ENCODE measurements at regions not wholly inside any gene's neighbourhood (a gene's known extent, or its start where the extent isn't known, plus 50 kb on each side); places are given as distances from the start of the nearest gene placed in this dataset.

- DNase-seq (ENCODE audit: low read depth in 2 of 3, low spot score in 1 of 3): no peak
Measured at GRCh38 chr15:31241888-31242522, 84.6 kb upstream of the KLF13 start.

DNA sequence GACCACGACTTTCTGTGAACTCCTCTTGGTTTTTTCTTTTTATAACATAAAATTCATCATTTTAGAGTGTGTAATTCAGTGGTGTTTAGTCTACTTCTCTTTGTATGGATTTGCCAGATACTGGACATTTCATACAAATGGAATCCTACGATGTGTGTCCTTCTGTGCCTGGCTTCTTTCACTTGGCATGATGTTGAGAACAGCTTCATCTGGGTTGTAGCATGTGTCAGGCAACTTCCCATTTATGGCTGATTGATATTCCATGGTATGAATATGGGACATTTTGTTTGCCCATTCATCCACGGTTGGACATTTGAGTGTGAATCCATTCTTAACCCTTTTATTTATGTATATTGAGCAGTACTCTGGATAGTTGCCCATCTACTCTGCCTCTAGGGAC is 82.7 kb upstream of the KLF13 start:
- DNase-seq (ENCODE audit: low read depth in 2 of 3, low spot score in 1 of 3): no peak

DNA sequence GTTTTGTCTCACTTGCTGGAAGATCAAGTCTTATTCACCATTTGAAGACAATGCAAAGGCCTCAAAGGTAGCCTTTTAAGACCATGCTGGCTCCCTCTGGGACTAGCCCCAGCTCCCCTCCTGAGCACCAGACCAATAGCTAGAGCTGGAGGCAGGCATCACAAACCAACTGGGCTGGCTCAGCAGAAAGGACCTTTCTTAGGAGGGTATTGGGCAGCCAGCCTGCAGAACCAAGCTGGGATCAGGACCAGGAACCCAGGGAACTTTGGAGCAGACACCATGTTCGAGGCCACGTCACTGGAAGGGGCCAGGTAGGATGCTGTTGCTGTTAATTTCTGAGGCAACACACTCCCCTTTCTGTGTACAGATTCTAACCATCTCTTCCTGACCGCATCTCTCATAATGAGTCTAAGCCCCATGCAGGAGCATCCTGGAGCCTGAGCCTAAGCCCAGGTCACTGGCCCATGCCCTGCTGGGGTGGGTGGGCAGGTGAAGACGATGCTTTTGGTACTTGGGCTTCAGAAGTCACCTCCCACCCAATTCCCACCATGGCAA is 81.4 kb upstream of the KLF13 start:
- no peak for DNase-seq (ENCODE audit: low read depth in 2 of 3, low spot score in 1 of 3)

DNA sequence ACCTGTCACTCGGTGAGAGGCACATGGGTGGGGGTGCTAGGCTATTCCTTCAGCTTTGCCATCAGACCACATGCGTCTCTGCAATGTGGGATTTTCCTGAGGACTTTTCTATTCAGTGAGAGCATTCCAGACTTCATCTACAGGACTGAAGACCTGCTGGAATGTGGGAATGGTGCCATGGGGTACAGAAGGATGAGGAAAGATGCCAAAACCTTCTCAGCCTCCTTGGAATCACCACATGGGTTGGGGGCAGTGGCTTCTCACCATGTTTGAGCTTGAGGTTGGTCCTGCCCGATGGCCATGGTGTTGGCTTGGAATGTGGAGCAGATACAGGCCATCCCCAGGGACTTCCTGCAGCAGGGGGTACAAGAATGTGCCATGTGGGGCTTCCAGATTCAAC is 80.9 kb upstream of the KLF13 start:
- no peak for DNase-seq (ENCODE audit: low read depth in 2 of 3, low spot score in 1 of 3)

DNA sequence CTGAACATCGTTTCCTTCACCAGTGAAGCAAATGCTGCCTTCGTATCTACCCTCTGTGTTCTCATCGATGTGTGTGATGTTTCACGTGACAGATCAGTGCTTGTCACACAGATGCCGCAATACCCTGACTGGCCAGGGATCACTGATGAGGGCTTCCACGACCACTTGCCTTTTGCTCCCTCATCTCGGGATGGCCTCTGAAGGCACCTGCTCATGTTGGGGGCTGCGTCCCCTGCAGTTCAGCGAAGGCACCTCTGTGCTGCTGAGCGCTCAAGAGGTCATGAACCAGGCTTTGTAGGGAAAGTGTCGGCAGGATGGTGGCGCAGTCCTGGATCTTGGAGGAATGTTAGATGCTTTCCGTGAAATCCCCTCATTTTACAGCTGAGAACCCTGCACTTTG is 79.2 kb upstream of the KLF13 start:
- no peak for DNase-seq (ENCODE audit: low read depth in 2 of 3, low spot score in 1 of 3)

DNA sequence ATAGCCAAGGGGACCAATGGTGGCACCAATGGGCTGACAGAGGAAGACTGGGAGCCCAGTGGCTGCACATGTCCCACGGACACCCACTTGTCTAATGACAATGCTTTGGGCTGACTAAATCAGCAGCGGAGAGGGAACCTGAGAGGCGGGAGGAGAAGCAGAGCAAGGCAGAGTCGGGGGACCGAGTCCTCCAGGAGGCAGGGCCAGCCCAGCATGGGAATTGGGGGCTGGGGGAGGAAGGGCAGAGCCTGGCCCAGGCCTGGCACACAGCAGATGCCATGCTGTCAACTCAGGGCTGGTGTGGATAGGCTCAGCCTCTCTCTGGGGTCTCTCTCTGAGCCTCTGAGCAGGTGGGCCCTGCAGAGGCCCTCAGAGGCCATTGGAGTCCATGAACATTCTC is 78.4 kb upstream of the KLF13 start:
- no peak for DNase-seq (ENCODE audit: low read depth in 2 of 3, low spot score in 1 of 3)

GRCh38 chr15:31248951-31249350 is 77.7 kb upstream of the KLF13 start:
- DNase-seq (ENCODE audit: low read depth in 2 of 3, low spot score in 1 of 3): no peak

- no peak for DNase-seq (ENCODE audit: low read depth in 2 of 3, low spot score in 1 of 3)
Measured at GRCh38 chr15:31250033-31250432, 76.6 kb upstream of the KLF13 start.

DNA sequence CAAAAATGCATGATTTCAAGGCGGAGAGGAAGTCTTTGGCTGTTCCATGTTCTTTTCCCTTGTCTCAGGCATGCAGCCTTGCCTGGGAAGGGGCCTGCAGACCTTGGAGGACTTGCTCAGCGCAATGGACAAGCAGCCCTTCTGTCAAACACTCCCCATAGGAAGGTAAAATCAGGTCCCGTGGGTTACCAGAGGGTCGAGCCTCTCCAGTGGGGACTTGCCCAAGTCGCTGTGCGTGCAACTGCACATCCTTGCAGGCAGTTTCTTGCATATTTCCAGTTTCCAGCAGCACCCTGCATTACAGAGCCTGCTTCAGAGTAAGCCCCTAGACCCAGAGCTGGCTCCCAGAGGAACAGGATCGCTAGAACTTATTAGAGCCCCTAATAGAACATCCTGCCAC is 75.5 kb upstream of the KLF13 start:
- DNase-seq (ENCODE audit: low read depth in 2 of 3, low spot score in 1 of 3): no peak

- no peak for DNase-seq (ENCODE audit: low read depth in 2 of 3, low spot score in 1 of 3)
Measured at GRCh38 chr15:31252171-31252785, 74.4 kb upstream of the KLF13 start.

GRCh38 chr15:31254431-31255175 is 72.0 kb upstream of the KLF13 start:
- DNase-seq (ENCODE audit: low read depth in 2 of 3, low spot score in 1 of 3): no peak

- no peak for DNase-seq (ENCODE audit: low read depth in 2 of 3, low spot score in 1 of 3)
Measured at GRCh38 chr15:31255176-31255510, 71.5 kb upstream of the KLF13 start.

- DNase-seq (ENCODE audit: low read depth in 2 of 3, low spot score in 1 of 3): no peak
Measured at GRCh38 chr15:31255732-31256377, 70.8 kb upstream of the KLF13 start.

DNA sequence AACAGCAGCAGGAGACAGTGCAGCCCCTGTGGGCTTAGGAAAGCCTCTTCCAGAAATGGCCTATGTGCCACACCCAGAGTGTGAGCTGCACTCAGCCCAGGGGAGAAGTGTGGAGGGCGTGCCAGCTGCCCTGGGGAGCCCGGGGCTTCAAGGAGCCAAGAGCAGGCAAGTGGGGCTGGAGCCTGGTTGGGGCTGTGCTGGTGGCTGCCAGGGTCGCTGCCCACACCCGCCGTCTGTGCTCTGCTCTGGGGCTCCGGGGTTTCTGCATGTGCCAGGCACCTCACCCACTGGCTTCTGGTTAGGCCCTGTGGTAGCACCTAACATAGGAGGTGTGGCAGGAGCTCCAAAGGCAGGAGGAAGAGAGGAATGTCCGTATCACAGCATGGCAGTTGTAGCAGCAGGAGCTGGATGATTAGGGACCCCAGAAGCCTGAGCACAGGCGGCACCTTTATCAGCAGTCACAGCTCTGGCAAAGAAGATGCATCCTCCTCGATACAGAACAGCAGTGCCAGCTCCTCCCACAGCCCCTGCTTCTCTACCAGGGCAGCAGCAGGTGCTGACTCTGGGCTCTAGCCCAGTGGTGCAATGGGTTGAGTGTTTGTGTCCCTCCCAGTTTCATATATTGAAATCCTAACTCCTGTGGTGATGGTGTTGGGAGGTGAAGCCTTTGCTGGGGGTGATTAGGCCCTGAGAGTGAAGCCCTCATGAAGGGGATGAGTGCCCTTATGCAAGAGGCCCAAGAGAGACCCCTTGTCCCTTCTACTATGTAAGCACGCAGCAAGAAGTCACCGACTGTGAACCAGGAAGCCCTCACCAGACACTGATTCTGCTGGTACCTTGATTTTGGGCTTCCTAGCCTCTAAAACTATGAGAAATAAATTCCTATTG is 70.0 kb upstream of the KLF13 start:
- no peak for DNase-seq (ENCODE audit: low read depth in 2 of 3, low spot score in 1 of 3)

DNA sequence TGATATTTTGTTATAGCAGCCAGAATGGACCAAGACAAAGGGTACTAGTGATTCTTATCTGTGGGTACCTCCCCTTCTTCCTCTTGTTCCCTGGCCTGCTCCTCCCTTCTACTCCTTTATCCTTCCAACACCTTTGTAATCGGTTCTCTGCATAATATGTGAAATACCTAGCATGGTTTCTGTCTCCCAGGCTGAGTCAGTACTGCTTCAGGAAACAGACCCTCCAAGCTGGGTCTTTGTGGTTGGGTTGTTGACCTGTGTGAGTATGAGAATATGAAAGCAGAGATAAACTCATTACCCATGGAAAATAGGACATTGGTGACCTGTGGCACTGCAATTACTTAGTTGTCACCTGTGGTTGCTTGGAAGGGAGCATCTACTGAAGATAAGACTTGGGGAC is 69.3 kb upstream of the KLF13 start:
- DNase-seq (ENCODE audit: low read depth in 2 of 3, low spot score in 1 of 3): no peak

GRCh38 chr15:31258260-31258659 is 68.4 kb upstream of the KLF13 start:
- DNase-seq (ENCODE audit: low read depth in 2 of 3, low spot score in 1 of 3): no peak

DNA sequence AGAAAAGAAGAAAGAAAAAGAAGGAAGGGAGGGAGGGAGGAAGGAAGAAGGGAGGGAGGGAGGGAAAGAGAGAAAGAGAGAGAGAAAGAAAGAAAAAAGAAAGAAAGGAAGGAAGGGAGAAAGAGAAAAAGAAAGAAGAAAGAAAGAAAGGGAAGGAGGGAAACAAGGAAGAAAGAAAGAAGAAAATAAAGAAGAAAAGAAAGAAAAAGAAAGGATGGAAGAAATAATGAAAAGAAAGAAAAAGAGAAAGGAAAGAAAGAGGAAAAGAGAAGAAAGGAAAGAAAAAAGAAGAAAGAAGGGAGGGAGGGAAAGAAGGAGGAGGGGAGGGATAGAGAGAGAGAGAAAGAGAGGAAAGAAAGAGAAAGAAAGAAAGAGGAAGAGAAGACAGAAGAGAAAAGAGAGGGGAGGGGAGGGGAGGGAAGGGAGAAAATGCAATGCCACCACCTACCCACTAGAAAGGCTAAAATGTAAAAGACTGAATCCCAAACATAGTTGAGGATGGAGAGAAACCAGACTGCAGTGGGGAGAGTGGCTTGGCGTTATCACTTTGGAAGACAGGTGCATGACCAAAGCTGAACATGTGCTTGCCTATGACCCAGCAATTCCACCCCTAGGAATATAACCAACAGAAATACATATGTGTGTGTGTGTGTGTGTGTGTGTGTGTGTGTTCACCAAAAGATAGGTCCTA is 66.9 kb upstream of the KLF13 start:
- no peak for DNase-seq (ENCODE audit: low read depth in 2 of 3, low spot score in 1 of 3)

DNA sequence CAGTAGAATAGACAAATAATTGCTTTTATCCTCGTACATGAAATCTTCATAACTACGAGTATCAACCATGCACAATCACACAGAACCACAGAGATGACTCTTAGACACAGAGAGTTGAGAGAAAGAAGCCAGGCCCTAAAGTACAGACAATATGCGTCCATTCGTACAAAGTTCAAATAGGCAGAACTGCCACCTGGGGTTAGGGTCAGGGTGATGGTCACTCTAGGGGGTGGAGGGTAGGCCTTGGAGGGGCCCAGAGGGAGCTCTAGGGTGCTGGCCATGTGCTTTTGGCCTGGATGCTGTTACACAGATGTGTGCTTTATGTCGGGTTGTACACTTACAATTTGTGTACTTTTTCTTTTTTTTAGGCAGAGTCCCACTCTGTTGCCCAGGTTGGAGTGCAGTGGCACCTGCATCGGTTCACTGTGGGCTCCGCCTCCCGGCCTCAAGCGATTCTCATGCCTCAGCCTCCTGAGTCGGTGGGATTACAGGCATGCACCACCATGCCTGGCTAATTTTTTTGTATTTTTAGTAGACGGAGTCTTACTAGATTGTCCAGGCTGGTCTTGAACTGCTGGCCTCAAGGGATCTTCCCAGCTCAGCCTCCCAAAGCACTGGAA is 65.9 kb upstream of the KLF13 start:
- DNase-seq (ENCODE audit: low read depth in 2 of 3, low spot score in 1 of 3): no peak

DNA sequence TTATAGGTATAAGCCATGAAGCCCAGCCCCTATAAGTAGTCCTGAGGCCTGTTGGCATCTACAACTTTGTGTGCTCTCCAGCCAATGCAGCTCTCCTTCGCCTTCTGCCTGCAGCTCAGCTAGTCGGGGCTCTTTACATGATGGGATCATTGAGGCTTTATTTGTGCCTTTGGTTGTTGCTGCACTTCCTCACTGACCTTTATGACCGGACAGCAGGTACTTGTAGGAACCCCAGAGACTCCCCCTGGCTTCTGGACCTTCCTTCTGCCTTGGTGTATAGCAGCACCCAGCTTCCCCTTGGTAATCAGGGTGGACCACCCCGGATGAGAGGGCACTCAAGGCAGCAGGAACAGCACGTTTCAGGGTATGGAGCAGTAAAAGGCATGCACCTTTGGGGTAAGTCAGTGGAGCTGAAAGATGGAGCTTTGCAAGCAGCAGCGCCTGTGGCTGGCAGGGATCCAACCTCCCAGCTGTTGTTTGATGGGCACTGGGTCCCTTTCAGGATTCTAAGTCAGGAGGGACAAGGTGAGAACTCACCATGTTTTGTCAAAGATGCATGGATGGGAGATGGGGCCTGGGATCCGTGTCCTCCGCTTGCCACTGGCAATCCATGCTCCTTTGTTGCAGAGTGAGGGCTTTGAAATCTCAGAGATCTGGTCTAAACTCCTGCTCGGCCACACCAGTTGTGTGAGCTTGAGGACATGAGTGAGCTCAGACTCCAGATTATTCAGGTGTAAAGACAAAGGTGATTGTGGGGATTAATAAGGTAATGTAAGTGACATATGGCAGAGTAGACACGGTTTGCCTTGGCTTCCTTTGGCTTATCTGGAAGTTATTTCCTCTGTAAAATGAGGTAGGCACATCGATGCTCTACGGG is 65.1 kb upstream of the KLF13 start:
- DNase-seq (ENCODE audit: low read depth in 2 of 3, low spot score in 1 of 3): no peak

All from stimulated activated CD4-positive, alpha-beta T cell treated with anti-CD3 and anti-CD28 coated beads, Interleukin-12 subunit alpha, Interleukin-12 subunit beta, amount 100 ng/mL, for 48 hours (primary cell).